ENCODE measurements at regions not wholly inside any gene's neighbourhood (a gene's known extent, or its start where the extent isn't known, plus 50 kb on each side); places are given as distances from the start of the nearest gene placed in this dataset.

DNA sequence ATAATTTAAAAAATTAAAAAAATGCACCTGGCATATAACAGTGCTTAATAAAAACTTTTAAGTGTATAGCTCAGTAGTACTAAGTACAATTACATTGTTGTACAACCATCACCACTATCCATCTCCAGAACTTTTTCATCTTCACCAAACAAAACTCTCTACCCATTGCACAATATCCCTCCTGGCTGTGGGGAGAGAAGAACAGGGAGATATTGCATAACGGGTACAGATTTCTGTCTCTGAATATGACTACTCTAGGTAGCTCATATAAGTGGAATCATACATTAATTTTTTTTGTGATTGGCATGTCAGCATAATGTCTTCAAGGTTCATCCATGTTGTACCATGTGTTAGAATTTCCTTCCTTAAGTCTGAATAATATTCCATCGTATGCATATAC lies 91.0 kb upstream of the PLAAT1 start:
- TF ChIP-seq, protein P1, sequence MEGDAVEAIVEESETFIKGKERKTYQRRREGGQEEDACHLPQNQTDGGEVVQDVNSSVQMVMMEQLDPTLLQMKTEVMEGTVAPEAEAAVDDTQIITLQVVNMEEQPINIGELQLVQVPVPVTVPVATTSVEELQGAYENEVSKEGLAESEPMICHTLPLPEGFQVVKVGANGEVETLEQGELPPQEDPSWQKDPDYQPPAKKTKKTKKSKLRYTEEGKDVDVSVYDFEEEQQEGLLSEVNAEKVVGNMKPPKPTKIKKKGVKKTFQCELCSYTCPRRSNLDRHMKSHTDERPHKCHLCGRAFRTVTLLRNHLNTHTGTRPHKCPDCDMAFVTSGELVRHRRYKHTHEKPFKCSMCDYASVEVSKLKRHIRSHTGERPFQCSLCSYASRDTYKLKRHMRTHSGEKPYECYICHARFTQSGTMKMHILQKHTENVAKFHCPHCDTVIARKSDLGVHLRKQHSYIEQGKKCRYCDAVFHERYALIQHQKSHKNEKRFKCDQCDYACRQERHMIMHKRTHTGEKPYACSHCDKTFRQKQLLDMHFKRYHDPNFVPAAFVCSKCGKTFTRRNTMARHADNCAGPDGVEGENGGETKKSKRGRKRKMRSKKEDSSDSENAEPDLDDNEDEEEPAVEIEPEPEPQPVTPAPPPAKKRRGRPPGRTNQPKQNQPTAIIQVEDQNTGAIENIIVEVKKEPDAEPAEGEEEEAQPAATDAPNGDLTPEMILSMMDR (conservative IDR thresholded peaks at IDR 0.05 in 1 of 2, IDR thresholded peaks at IDR 0.05 in 1 of 2; ENCODE audit: low read depth in 1 of 2, low read length in 2 of 2) = no peak
- no peak for TF ChIP-seq EZH2 (IDR thresholded peaks at IDR 0.05; ENCODE audit: low read length, missing control alignments)

Measured in fibroblast of lung (primary cell).